ENCODE measurements at regions not wholly inside any gene's neighbourhood (a gene's known extent, or its start where the extent isn't known, plus 50 kb on each side); places are given as distances from the start of the nearest gene placed in this dataset.
A peak's percentile ranks its signal among the peaks of the same experiment; 100 is the strongest.

DNA sequence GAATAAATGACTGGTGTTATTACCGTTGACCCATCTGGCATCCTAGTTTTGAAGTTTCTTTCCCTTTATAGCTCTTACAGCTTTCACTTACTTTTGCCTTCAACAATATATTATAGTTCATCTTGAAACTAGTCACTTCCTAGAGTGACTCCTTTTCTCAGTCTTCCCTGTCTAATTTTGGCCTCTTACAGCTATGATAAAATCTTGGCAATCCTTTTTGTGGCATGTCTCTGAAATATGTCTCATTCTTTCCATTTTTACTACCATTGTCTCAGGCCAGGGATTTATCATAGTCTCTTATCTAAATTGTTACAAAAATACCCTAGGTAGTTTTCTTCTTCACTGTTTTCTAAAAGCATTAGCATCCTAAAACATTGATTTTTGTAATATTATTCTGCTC, 621.3 kb upstream of the ZNF608 start:
- TF ChIP-seq, protein P1, sequence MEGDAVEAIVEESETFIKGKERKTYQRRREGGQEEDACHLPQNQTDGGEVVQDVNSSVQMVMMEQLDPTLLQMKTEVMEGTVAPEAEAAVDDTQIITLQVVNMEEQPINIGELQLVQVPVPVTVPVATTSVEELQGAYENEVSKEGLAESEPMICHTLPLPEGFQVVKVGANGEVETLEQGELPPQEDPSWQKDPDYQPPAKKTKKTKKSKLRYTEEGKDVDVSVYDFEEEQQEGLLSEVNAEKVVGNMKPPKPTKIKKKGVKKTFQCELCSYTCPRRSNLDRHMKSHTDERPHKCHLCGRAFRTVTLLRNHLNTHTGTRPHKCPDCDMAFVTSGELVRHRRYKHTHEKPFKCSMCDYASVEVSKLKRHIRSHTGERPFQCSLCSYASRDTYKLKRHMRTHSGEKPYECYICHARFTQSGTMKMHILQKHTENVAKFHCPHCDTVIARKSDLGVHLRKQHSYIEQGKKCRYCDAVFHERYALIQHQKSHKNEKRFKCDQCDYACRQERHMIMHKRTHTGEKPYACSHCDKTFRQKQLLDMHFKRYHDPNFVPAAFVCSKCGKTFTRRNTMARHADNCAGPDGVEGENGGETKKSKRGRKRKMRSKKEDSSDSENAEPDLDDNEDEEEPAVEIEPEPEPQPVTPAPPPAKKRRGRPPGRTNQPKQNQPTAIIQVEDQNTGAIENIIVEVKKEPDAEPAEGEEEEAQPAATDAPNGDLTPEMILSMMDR (IDR thresholded peaks at IDR 0.05): no peak
- ATAC-seq (ENCODE audit: low FRiP score) (no peak), DNase-seq (ENCODE audit: low spot score) (no peak)

DNA sequence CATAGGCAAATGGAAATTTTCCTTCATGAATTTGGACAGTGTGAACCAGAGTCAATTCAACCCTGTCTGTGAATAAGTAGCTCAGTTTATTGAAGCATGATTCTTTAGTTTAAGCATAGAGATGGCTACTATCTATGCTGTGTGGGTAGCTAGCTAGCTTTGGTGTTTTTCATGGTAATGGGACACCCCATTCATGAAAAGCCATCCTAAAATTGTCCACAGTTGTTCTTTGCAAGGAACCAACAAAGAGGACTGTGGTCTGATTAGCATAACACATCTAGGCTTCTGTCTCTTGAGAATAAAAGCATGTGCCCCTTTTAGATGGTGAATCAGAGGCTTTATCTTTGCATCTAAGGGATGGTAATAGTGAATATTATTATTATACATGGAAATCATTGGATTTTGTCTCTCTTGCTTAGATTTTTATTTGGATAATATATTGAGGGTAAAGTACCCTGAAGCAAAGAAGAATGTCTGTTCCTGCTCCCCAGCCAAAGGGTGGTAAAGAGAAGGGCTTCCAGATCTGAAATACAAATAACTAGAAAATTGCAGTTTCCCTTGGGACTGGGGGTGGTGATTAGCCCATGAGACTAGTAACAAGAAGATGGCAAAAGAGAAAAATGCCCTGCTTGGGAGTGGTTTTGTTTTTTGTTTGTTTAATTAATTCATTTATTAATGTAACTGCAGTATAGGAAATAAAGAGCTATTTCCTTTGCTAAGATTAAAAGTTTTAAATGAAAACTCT, 624.2 kb upstream of the ZNF608 start:
- DNase-seq (ENCODE audit: low spot score) (no peak), ATAC-seq (ENCODE audit: low FRiP score) (no peak)
- TF ChIP-seq, protein P1 (IDR thresholded peaks at IDR 0.05): no peak

DNA sequence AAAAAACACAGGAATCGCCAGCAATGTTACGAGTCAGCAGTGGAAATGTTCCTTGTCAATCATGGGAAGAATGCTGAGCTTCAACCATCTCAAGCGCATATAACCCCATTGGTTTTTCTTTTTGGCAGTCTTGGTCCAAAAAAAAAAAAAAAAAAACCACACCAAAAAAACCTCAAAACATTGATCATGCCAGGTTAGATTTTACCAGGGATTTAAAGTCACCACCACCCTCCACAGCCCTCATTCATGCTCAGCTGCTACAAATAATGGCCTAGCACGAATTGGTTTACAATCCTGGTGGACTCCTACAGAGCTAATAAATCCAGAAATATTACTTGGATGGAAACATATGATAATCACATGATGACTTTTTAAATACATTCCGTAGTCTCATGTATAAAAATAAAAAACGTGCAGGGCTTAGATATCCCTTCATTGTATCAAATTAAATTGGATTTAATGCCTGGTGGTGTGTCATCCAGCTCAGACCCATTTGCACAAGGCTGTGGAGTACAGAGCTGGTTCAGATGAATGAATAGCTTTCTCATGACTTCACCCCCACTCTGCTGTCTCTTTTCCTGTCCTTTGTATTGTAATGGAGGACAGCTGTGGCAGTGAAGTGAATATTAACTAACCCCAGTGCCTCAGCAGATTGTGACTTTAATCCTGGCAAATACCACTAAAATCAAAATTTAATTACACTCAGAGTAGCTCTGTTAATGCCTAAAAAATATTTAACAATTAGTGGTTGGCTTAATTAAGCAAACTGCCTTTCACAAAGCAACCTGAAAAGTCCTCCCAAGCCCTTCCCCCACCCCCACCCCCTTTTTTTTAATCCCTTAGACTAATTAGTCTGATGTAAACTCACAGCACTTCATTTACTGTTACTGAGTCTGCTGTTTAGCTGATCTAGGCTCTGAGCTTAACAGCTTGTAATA, 626.5 kb upstream of the ZNF608 start:
- no peak for DNase-seq (ENCODE audit: low spot score)
- no peak for ATAC-seq (ENCODE audit: low FRiP score)
- TF ChIP-seq, protein P1 (IDR thresholded peaks at IDR 0.05): no peak

DNA sequence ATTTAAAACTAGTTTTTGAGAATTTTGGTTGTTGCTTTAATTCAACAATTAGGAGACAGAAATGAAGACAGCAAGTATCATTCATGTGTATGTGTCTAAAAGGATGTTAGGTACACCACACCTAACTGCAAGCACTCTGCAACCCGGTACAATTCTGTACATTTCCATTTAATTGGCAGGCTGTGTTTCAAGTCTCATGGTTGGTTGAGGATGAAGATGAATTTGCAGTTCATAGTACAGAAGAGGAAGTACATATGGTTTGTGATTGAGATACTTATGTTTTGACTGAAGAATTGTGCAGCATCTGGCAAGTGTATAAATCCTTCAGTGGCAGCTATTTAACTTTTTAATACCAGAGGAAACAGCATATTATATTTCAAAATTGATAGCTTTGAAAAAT, 628.7 kb upstream of the ZNF608 start:
- ATAC-seq (ENCODE audit: low FRiP score): no peak
- TF ChIP-seq, protein P1 (IDR thresholded peaks at IDR 0.05): no peak

DNA sequence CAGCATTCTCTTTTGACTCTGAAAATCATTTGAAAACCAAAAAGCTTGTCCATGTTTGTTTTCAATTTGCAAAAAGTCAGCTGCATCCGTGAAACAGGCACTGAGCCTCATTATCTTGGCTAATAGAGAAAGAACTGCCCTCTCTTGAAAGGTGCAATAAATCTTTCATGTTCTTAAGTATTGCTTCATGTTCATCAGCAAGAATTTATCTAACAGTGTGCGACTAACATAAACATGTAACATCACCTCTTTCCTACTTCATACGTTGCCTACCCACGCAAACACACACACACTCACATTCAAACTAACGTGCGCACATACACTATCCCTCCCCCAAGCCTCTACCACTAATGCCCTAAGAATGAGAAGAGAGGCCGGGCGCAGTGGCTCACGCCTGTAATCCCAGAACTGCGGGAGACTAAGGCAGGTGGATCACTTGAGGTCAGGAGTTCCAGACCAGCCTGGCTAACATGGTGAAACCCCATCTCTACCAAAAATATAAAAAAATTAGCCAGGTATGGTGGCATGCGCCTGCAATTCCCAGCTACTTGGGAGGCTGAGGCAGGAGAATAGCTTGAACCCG, 629.7 kb upstream of the ZNF608 start:
- ATAC-seq (ENCODE audit: low FRiP score) (peak; percentile 86), DNase-seq (ENCODE audit: low spot score) (no peak)
- TF ChIP-seq, protein P1 (IDR thresholded peaks at IDR 0.05): no peak

More for the DNA sequence above, 628.7 kb upstream of the ZNF608 start:
- DNase-seq (ENCODE audit: low spot score): no peak

DNA sequence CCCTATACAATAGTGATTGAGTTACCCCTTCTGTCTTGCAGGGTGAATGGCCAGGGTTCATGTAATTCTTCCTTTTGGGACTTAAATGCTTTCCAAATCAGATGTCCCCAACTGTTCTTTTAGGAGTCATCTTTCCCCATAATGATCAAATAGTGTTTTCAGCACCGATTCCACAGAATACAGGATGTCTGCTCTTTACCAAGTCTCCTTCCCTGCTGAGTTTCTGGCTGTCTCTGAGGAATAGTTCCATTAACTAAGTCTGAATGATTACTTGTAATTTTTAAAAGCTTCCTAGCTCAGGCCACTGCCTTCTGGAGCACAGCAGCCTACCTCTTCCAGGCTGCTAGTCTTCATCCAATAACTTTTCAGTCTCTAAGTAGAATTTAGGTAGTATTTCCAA, 630.7 kb upstream of the ZNF608 start:
- DNase-seq (ENCODE audit: low spot score) (no peak), ATAC-seq (ENCODE audit: low FRiP score) (no peak)
- TF ChIP-seq, protein P1 (IDR thresholded peaks at IDR 0.05): no peak

Measured in omental fat pad (tissue), 3 donors.